WI38 (cell line): ENCODE measurements at regions not wholly inside any gene's neighbourhood (a gene's known extent, or its start where the extent isn't known, plus 50 kb on each side); places are given as distances from the start of the nearest gene placed in this dataset.
"Not testable (repeated sequence)": the region's sequence is repeated elsewhere in the genome, so short reads cannot be mapped to it uniquely, and the experiment has no call there.

ENCODE experiments used
- H3K4me3 ChIP-seq: 2 replicates; pipeline ENCODE4 v1.5.1; 2011; ENCODE audit warnings: low read depth, mild to moderate bottlenecking, control low read depth, low read length
- CTCF ChIP-seq: IDR thresholded peaks from 2 replicates; pipeline ENCODE4 v1.5.1; 2012; ENCODE audit warnings: low read depth, mild to moderate bottlenecking, control low read depth, low read length

GRCh38 chr10:9254353-9254752 lies 1199.9 kb downstream of the GATA3 start:
- H3K4me3 ChIP-seq: no peak overlapping the region
- no peak for TF ChIP-seq CTCF

GRCh38 chr10:9260690-9261089 lies 1206.2 kb downstream of the GATA3 start:
- no peak overlapping the region for H3K4me3 ChIP-seq
- no peak for TF ChIP-seq CTCF

GRCh38 chr10:9262770-9263169 lies 1208.3 kb downstream of the GATA3 start:
- TF ChIP-seq CTCF: no peak
- H3K4me3 ChIP-seq: no peak overlapping the region

- TF ChIP-seq CTCF: no peak
- H3K4me3 ChIP-seq: no peak overlapping the region
These were observed 1213.7 kb downstream of the GATA3 start for GRCh38 chr10:9268176-9268575.

GRCh38 chr10:9273126-9273833 lies 1218.8 kb downstream of the GATA3 start:
- H3K4me3 ChIP-seq: not testable (repeated sequence)

- no peak overlapping the region for H3K4me3 ChIP-seq
These were observed 1219.8 kb downstream of the GATA3 start for GRCh38 chr10:9274206-9274755.

GRCh38 chr10:9275861-9276260 lies 1221.4 kb downstream of the GATA3 start:
- no peak for TF ChIP-seq CTCF
- no peak overlapping the region for H3K4me3 ChIP-seq

More at GRCh38 chr10:9274206-9274755, 1219.8 kb downstream of the GATA3 start:
- no peak for TF ChIP-seq CTCF

GRCh38 chr10:9285690-9286089 lies 1231.2 kb downstream of the GATA3 start:
- no peak overlapping the region for H3K4me3 ChIP-seq
- no peak for TF ChIP-seq CTCF
